ENCODE measurements at regions not wholly inside any gene's neighbourhood (a gene's known extent, or its start where the extent isn't known, plus 50 kb on each side); places are given as distances from the start of the nearest gene placed in this dataset.
"Not testable (repeated sequence)": the region's sequence is repeated elsewhere in the genome, so short reads cannot be mapped to it uniquely, and the experiment has no call there.

DNA sequence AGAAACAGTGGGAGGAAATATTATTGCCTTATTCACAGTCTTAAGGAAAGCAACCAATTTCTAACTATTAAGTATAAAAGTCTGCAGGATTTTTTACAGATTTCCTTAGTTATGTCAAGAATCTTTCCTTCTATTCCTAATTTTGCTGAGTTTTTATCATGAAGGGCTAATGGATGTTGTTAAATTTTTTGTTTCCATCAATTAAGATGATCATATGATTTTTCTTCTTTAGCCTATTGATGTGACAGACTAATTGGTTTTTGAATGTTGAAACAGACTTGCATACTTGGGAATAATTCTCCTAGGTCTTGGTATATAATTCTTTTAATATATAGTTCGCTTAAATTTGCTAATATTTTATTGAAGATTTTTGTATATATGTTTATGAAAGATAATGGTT lies 569.1 kb upstream of the KCND2 start:
- DNase-seq (ENCODE audit: low spot score) = no peak

DNA sequence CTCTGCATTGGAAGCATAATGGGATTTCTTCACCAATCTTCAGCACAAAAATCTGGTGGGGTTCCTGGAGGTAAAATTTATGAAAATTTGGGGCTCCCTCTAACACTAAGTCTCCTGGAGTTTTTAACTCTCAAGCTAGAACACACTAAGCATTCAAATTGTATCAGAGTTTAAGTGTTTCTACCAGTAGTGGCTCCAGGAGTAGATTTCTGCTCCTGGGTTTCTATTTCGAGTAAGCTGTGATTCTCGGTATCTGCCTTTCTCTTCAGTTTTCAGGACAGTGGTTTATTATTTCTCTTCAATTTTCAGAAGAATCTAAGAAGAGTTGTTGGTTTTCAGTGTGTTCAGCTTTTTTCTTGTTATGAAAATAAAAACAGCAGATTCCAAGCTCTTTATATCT lies 566.4 kb upstream of the KCND2 start:
- no peak for DNase-seq (ENCODE audit: low spot score)

DNA sequence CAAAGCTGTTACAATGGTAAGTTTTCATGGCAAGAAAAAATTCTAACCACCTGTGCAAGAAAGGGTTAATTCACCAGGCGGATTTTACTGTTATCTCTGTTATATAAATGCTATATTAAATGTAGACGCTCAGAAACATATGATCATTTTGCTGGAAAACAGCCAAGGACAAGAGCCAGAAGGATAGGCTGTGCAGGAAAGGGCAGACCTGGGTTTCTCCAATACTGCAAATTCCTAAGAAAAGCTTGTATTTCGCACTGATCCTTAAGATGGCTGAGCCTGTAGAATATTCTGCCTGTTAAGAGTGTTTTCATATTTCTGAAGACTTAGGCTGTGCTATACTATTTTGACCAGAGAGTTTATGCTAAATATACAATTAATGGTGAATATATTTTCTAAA lies 564.1 kb upstream of the KCND2 start:
- DNase-seq (ENCODE audit: low spot score) = peak; percentile 74

DNA sequence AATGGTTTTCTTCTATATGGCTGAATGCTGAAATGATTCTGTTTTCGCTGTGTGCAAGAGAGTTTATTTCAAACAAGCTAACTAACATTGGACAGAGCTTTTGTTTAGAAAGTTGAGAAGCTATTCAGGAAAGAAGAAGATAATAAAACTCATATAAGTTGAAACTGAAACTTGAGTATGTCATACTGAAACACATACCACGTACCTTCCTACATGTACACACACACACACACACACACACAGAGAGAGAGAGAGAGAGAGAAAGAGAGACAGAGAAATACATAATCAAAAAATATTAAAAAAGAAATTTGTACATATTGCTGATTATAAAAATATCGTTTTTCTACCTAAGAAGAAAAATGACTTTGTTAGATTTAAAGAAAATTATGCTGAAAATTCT lies 561.9 kb upstream of the KCND2 start:
- DNase-seq (ENCODE audit: low spot score) = no peak

DNA sequence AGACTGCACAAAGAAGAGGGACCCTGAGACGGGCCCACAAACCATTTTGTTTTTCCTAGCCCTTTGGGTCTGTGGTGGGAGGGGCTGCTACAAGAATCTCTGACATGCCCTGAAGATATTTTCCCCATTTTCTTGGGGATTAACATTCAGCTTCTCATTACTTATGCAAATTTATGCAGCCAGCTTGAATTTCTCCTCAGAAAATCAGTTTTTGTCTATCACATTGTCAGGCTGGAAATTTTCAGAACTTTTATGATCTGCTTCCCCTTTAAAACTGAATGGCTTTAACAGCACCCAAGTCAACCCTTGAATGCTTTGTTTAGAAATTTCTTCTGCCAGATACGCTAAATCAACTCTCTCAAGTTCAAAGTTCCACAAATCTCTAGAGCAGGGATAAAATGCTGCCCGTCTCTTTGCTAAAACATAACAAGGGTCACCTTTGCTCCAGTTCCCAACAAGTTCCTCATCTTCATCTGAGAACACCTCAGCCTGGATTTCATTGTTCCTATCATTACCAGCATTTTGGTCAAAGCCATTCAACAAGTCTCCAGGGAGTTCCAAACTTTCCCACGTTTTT lies 560.0 kb upstream of the KCND2 start:
- DNase-seq (ENCODE audit: low spot score) = no peak

DNA sequence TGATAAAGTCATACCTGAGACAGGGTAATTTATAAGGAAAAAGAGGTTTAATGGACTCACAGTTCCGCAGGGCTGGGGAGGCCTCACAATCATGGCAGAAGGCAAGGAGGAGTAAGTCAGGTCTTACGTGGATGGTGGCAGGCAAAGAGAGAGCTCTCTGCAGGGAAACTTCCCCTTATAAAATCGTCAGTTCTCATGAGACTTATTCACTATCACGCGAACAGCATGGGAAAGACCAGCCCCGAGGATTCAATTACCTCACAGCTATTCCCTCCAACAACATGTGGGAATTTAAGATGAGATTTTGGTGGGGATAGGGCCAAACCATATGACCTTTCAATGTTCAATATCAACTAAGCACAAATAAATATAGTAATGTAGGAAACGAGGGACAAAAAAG lies 559.4 kb upstream of the KCND2 start:
- DNase-seq (ENCODE audit: low spot score) = no peak

DNA sequence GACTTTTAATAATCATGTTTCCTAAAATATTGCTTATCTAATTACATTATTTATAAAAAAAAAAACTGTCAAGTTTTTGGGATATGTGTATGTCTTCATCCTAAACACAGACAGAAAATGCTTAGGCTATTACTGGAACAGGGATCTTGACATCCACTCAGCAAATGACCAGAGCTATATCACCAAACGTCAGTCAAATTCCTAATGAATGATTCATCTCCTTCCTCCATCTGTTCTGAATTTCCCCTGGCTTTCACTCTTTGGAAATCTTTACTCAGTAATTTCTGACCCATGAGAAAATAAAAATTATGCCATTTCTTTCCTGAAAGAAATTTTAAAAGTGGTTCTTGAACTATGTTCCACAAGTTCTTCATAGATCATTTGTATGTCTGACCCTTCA lies 552.4 kb upstream of the KCND2 start:
- DNase-seq (ENCODE audit: low spot score) = peak; percentile 60

DNA sequence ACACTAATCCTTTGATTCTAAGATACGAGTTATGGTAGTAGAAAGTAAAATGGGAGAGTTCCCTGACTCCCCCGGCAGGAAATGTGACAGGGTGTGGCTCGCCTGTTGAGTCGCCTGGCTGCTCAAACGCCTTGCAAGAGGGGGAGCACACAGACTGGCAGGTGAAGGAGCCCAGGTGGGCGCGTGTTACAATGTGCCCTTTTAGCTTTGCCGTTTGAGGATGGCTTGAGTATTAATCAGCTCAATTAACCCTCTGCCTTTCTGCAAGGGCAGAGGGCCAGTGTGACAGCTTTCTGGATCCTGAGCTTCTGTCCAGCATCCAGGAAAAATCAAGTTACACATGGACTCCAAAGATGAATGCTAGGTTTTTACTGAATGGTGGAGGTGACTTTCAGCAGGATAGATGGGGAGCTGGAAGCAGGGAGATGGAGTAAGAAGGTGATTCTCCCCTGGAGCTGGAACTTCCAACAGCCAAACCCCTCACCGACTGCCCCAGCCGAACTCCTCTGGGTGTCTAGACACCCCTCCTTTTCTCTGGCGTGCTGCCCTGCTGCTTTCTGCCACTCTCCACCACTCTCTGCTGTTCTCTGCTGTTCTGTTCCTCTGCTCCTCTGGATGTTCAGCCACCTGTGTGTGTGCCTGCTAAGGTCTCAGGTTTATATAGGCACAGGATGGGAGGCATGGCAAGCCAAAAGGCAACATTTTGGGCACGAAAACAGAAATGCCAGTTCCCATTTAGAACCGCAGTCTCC lies 548.8 kb upstream of the KCND2 start:
- DNase-seq (ENCODE audit: low spot score) = no peak

DNA sequence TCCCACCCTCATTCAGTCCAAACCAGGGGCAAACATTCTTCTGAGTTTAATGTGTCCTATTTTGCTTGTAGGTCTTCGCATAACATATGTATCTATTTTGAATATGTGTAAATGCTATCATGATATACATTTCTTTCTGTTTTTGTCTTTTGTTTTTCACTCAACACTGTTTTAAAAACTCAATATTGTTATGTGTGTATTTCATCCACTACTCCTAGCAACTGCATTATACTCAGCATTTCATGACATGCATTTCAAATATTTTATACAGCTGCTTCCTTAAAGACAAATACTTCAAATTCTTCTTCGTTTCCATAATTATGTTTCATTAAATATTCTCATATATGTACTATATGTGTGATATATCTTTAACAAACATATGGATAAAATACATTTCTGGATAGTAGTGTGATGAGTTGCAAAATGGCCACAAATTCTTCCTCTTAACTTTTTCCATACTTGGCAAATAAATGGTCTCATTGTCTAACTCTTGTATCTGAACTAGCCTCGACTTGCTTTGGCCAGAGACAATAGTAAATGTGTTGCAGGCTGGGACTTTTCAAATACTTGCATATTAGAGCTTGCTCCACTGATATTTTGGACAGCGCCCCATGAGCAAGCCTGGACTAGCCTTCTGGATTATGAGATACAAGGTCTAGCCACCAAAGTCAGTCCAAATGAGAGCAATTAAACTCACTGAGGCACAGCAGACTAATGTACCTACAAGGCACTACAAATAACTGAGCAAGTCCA lies 539.7 kb upstream of the KCND2 start:
- peak; percentile 18 for DNase-seq (ENCODE audit: low spot score)

DNA sequence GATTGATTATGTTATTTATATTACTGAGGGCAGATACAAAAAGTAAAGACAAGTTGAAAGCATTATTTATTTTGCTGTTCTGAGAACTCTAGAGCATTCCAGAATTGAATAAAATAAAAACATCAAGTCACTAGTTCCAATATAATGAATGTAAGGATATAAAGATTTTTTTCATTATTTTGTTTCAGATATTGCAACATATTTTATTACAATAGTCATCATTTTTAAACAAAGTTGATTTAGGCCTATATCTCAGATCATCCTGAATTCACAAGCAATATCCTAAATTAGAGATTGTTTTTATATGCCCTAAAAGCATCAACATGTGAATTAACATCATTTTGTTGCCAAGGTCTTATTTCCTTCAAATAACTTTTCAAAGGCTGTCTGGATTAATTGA lies 535.6 kb upstream of the KCND2 start:
- DNase-seq (ENCODE audit: low spot score) = no peak

DNA sequence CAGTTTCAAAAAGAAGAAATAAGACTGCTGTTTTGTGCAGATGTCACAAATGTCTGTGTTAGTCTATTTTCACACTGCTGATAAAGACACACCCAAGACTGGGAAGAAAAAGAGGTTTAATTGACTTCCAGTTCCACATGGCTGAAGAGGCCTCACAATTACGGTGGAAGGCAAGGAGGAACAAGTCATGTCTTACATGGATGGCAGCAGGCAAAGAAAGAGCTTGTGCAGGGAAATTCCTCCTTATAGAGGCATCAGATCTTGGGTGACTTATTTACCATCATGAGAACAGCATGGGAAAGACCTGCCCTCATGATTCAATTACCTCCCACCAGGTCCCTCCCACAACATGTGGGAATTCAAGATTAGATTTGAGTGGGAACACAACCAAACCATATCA lies 527.7 kb upstream of the KCND2 start:
- not testable (repeated sequence) for DNase-seq (ENCODE audit: low spot score)

DNA sequence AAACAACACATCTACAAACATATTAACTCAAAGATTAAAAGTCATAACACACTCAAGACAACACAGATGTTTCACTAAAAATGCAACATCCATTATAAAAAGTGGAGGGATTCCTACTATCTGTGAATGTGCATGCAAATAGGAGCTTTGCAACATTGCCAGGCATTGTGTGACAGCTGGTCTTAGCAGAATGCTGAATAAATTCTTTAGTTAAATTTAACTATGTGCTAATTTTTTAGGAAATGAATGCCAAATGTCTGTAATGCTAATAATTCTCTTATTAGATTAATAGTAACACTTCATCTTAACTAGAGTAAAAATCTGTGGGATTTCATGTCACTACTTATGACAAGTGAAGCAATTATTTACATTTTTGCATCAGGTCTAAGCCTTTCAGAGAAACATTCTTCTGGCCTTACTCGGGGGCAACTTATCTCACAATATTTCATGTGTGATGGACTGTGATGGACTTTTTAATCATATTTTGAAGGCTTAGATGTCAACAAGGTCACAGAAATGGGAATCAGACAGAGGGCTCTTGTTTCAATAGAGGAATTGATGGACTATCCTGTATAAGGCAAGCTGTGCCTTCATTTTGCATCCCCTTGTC lies 524.6 kb upstream of the KCND2 start:
- DNase-seq (ENCODE audit: low spot score) = no peak

DNA sequence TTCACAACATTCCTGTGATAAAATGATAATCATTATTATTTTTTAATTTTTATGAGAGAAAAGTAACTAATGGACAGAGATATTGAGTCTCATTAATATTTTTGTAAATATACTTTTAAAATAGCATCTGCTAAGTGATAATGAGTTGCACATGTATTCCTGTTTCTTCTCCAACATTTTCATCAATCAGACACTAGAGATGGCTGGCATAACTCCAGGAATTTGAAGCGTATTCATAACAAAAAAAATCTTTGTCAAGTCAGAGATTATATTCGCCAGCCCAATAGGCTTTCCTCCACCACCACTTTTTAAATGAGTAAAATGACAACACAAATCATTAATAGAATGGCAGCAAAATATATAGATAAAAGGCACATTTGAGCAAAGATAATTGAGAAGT lies 524.0 kb upstream of the KCND2 start:
- no peak for DNase-seq (ENCODE audit: low spot score)

DNA sequence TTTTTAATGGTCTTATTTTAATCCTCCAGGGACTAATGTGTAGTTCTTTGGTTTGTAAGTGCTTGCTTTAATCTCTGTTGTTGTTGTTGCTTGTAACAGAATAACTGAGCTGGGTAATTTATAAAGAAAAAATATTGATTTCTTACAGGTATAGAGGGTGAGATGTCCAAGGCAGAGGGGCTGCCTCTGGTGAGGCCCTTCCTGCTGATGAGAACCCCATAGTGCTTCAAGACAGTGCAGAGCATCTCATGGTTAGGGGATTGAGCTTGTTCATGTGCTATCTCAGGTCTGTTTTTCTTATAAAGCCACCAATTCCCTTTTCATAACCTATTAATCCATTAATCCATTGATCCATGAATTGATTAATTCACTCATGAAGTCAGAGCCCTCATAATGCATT lies 516.3 kb upstream of the KCND2 start:
- DNase-seq (ENCODE audit: low spot score) = no peak

DNA sequence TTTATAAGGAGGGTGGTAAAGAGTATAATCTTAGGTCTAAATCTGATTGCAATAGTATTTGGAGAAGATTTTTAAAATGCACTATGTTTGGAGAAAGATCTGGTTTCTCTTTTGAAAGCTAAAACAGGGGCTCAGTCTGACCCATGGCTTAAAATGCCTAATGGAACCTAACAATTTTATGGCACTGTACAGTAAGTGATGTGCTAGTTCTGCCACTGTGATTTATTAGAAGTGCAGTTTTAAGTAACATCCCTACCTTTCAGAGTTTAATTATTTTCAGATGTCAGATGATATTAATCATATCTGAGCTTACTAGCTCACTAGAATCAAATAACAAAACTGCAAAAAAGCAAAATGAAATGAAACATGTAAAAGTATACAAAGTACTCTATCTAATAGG lies 514.7 kb upstream of the KCND2 start:
- DNase-seq (ENCODE audit: low spot score) = no peak

DNA sequence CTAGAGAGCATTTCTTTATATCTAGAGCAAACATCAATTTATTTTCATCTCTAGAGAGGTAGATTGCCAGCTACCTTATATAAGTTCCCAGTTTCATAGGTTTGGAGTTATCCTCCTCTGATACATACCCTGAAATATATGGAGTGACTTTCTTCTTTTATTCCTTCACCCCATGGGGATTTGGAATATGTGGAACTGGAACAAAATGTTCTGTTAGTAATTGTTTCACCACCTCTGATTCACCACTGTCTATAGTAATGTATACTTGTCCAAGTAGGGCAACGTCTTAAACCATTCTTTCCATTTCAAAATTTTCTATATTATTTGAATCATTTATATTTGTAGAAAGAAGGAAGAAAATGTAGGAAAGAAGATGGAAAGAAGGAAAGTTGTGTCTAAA lies 511.2 kb upstream of the KCND2 start:
- no peak for DNase-seq (ENCODE audit: low spot score)

DNA sequence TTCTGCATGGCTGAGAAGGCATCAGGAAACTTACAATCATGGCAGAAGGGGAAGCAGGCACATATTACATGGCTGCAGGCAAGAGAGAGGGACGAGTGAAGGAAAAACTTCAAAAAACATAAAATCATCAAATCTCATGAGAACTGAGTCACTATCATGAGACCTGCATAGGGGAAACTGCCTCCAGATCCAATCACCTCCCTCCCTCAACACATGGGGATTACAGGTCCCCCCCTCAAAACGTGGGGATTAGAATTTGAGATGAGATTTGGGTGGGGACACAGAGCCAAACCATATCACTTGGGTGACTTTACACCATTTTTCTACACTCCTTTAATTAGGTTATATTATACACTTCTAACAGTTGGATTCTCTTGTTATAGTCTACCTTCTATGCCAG lies 490.7 kb upstream of the KCND2 start:
- DNase-seq (ENCODE audit: low spot score) = no peak

DNA sequence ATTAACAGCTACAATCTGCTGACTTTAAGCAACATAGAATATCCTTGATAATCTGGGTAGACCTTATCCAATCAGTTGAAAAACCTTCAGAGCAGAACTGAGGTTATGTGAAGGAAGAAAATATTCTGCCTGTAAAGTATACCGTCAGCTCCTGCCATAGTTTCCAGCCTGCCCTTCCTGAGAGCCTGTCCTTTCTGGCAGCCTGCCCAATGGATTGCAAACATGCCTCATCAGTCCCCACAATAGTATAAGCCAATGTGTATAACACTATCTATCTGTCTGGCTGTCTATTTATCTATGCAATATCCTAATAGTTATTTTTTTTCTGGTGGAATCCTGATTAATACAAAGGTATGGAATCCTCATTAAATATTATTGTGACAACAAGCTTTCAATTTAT lies 489.2 kb upstream of the KCND2 start:
- DNase-seq (ENCODE audit: low spot score) = no peak

DNA sequence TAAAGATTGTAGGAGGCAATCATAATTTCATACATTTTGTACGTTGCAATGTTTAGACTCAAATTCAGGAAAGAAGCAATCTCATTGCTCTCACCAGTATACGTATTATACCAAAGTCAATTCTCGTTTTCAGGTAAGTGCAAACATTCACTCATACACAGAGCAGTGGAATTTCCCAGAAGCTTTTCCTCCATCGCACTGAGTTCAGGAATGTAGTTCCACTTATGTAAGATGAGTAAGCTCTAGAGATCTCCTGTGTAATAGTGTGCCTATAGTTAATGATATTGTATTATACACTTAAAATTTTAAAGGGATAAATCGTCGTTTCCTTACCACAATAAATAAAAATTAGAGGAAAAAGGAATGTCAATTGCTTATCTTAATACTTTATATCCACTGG lies 470.8 kb upstream of the KCND2 start:
- no peak for DNase-seq (ENCODE audit: low spot score)

DNA sequence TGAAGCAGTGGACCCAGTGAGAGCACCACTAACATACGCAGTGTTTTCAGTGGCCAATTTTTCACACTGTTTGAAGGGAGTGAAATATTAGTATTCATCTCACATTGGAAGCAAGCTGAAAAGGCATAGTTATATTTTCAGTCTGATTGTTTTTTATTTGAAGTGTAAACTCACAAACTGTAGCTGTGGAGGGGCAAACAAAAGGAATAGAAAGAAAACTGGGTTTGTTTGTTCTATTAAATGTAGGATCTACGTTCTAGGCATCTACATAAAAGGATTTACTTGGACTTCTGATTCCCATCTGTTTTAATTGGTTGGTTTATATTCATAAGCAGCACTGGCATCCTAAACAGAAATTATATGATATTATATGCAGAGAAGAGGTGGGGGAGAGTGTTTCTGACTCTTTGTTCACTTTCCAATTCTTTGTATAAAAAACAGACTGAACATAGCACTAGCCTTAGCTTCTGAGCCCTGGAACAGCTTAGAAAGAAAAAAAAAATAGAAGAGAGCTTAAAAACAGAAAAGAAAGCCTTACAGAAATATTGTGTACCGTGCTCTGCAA lies 447.8 kb upstream of the KCND2 start:
- no peak for DNase-seq (ENCODE audit: low spot score)

DNA sequence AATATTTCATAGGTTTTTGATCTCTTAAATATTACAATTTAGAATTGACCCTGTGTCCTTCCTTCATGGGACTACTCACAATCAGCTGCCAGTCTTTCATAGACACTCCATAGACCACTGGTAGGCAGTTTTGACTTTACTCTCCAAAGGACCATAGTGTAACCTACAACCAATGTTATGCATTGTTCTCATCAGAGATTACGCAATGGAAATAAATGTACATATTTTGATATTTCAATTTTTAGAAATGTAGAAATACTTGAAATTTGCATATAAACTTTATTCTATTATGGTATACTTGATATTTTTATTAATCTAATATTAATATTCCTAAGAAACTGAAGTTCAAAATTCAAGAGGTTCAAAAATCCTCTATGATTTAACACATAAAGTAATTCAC lies 446.4 kb upstream of the KCND2 start:
- no peak for DNase-seq (ENCODE audit: low spot score)

DNA sequence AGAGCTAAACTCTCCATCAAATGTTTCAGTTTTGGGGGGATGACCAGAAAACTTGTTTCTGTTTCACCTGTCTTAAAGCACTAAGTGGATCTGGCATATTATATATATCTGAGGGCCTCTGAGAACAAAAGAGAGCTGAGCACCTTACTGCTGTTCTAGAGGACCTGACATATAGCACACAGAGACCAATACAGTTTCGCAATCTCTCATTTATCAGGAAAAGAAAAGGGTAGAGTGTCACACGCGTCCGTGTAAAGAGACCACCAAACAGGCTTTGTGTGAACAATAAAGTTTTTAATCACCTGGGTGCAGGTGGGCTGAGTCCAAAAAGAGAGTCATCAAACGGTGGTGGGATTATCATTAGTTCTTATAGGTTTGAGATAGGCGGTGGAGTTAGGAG lies 434.5 kb upstream of the KCND2 start:
- DNase-seq (ENCODE audit: low spot score) = no peak

Measured in umbilical cord (tissue), 1 donor.